HepG2 (cell line): ENCODE measurements at regions not wholly inside any gene's neighbourhood (a gene's known extent, or its start where the extent isn't known, plus 50 kb on each side); places are given as distances from the start of the nearest gene placed in this dataset.

ENCODE experiments used
- EP300 ChIP-seq, 3 experiments: sonication (generic) in 1 of 3; formaldehyde crosslinking in 1 of 3; IDR thresholded peaks; 2 replicates each; pipeline versions ENCODE4 v1.5.1 to v1.6.1; 2011 to 2020; ENCODE audit warnings: low read depth in 2 of 3, low read length in 2 of 3, borderline replicate concordance in 1 of 3, improper control_type of control experiment in 1 of 3, mild to moderate bottlenecking in 1 of 3, missing genetic modification reagents in 1 of 3, moderate library complexity in 1 of 3
- FOXP4 ChIP-seq: sonication (generic); formaldehyde crosslinking; IDR thresholded peaks from 2 replicates; pipeline ENCODE4 v1.4.0; 2020; ENCODE audit warnings: missing genetic modification reagents
- GABPA ChIP-seq, 2 experiments: IDR thresholded peaks; 2 replicates each; pipeline ENCODE4 v1.6.1; 2011 to 2016; ENCODE audit warnings: low read depth in 2 of 2, low read length in 1 of 2, missing biosample characterization in 1 of 2, missing genetic modification characterization in 1 of 2
- HCFC1 ChIP-seq: fragments of 150-350 bp; IDR thresholded peaks from 2 replicates; pipeline ENCODE4 v1.6.1; 2014; ENCODE audit warnings: low read depth, low read length
- HMGXB4 ChIP-seq, 2 experiments: sonication (generic) in 1 of 2; formaldehyde crosslinking in 1 of 2; IDR thresholded peaks; 2 replicates each; pipeline versions ENCODE4 v1.4.0 to v1.6.1; 2018 to 2020; ENCODE audit warnings: missing genetic modification reagents in 2 of 2, borderline replicate concordance in 1 of 2, low read depth in 1 of 2, mild to moderate bottlenecking in 1 of 2, missing biosample characterization in 1 of 2
- PBX3 ChIP-seq: sonication (generic); formaldehyde crosslinking; IDR thresholded peaks from 2 replicates; pipeline ENCODE4 v1.8.1; 2023; ENCODE audit warnings: missing genetic modification reagents, inconsistent platforms, borderline replicate concordance
- RFX1 ChIP-seq: fragments of 450-650 bp; IDR thresholded peaks from 2 replicates; pipeline ENCODE4 v1.6.1; 2017
- RFX5 ChIP-seq: IDR thresholded peaks from 2 replicates; pipeline ENCODE4 v1.6.1; 2011; ENCODE audit warnings: low read depth, low read length, improper control_type of control experiment
- RNF2 ChIP-seq: fragments of 450-650 bp; conservative IDR thresholded peaks from 2 replicates; pipeline ENCODE4 v1.6.1; 2016; ENCODE audit warnings: low read depth
- ZFY ChIP-seq: sonication (generic); formaldehyde crosslinking; IDR thresholded peaks from 2 replicates; pipeline ENCODE4 v1.4.0; 2020; ENCODE audit warnings: missing genetic modification reagents
- ZNF552 ChIP-seq: sonication (generic); formaldehyde crosslinking; IDR thresholded peaks from 2 replicates; pipeline ENCODE4 v1.9.0; 2022; ENCODE audit warnings: missing genetic modification reagents, mild to moderate bottlenecking, borderline replicate concordance
- ZNF703 ChIP-seq: sonication (generic); formaldehyde crosslinking; IDR thresholded peaks from 2 replicates; pipeline ENCODE4 v1.5.1; 2020; ENCODE audit warnings: missing genetic modification reagents, mild to moderate bottlenecking, moderate library complexity, borderline replicate concordance

- TF ChIP-seq RNF2 (no peak), FOXP4 (CRISPR knock-in tag) (no peak), ZNF552 (CRISPR knock-in tag) (no peak), HCFC1 (no peak), GABPA (IDR thresholded peaks at IDR 0.05; ENCODE audit: low read depth, low read length) (no peak), GABPA (CRISPR knock-in tag; IDR thresholded peaks at IDR 0.05; ENCODE audit: low read depth) (no peak), ZFY (CRISPR knock-in tag) (no peak), HMGXB4 (CRISPR knock-in tag; IDR thresholded peaks at IDR 0.05; ENCODE audit: borderline replicate concordance in 1 of 2, low read depth in 1 of 2) (no peak), ZNF703 (CRISPR knock-in tag) (no peak), RFX1 (no peak), EP300 (IDR thresholded peaks at IDR 0.05; ENCODE audit: low read depth in 2 of 2, low read length in 2 of 2) (no peak), EP300 (CRISPR knock-in tag; IDR thresholded peaks at IDR 0.05; ENCODE audit: borderline replicate concordance) (no peak), PBX3 (CRISPR knock-in tag) (no peak), RFX5 (no peak)
Observed at GRCh38 chr7:115208710-115209560, 287.0 kb downstream of the MDFIC start.
